HepG2 (cell line): ENCODE measurements at regions not wholly inside any gene's neighbourhood (a gene's known extent, or its start where the extent isn't known, plus 50 kb on each side); places are given as distances from the start of the nearest gene placed in this dataset.

Experiments used
- ATAC-seq: fragments of 200-7000 bp; cut with Tn5 transposase; 3 replicates; pipeline ENCODE4 v1.9.1; 2020; ENCODE audit warnings: mild to moderate bottlenecking, moderate library complexity
- BruUV-seq: library from RNA; stranded (reverse); fragments of 400-500 nt; replicated peaks from 2 replicates; lab custom pipeline; 2021; lab: Mats Ljungman, UMichigan
- CTCF ChIA-PET: fragments of 300-600 bp; formaldehyde crosslinking; extraction: SDS; loops from one replicate; lab custom pipeline; 2021; ENCODE audit warnings: low total read pairs, inconsistent platforms, low intra/inter-chr PET ratio; lab: Yijun Ruan, JAX
- POLR2A ChIA-PET: fragments of 350-600 bp; sonication (Branson Sonifier 250); formaldehyde crosslinking; loops from one replicate; lab custom pipeline; 2020; ENCODE audit warnings: antibody characterized with exemption, inconsistent platforms; lab: Yijun Ruan, JAX
- DNase-seq: peaks from one replicate; pipeline ENCODE4 v3.0.0-alpha.2; 2015; ENCODE audit warnings: low spot score
- FAIRE-seq: peaks from 3 replicates; lab custom pipeline; 2011; peaks lifted over from hg19 to GRCh38; lab: Jason Lieb, UNC
- H2AFZ ChIP-seq: one replicate; pipeline ENCODE4 v1.6.1; 2011; ENCODE audit warnings: low read length, inconsistent platforms
- H3K27ac ChIP-seq: fragments of 300-600 bp; 3 replicates; pipeline ENCODE4 v1.8.0; 2011; ENCODE audit warnings: mixed run types, mild to moderate bottlenecking, mixed read lengths, low read length, inconsistent platforms; ENCODE audit not compliant: insufficient read depth; ENCODE audit errors: extremely low read length
- H3K27me3 ChIP-seq, 2 experiments: fragments of 200-600 bp in 1 of 2; 2 replicates in 1 of 2; 3 replicates in 1 of 2; pipeline versions ENCODE4 v1.6.0 to v1.8.0; 2011; ENCODE audit warnings: low read length in 2 of 2, mild to moderate bottlenecking in 2 of 2, moderate library complexity in 2 of 2, inconsistent platforms in 1 of 2; ENCODE audit not compliant: insufficient read depth in 2 of 2, control insufficient read depth in 1 of 2
- H3K36me3 ChIP-seq, 2 experiments: fragments of 200-600 bp in 1 of 2; replicated peaks in 1 of 2; 2 replicates in 1 of 2; 3 replicates in 1 of 2; pipeline versions ENCODE4 v1.5.1 to v1.8.0; 2011; ENCODE audit warnings: low read length in 2 of 2, inconsistent platforms in 1 of 2; ENCODE audit not compliant: insufficient read depth in 2 of 2, control insufficient read depth in 1 of 2
- H3K4me1 ChIP-seq: 2 replicates; pipeline ENCODE4 v1.5.1; 2012; ENCODE audit warnings: low read length, inconsistent platforms; ENCODE audit not compliant: insufficient read depth
- H3K4me2 ChIP-seq: 2 replicates; pipeline ENCODE4 v1.6.0; 2011; ENCODE audit warnings: low read depth, low read length, inconsistent platforms
- H3K4me3 ChIP-seq, 3 experiments: fragments of 200-600 bp in 1 of 3; sonication (generic), shearing (Covaris generic) in 1 of 3; replicated peaks in 1 of 3; 2 replicates each; pipeline ENCODE4 v1.5.1; 2011 to 2016; ENCODE audit warnings: low read length in 3 of 3, inconsistent platforms in 2 of 3, low read depth in 2 of 3, mild to moderate bottlenecking in 2 of 3, control low read depth in 1 of 3, mixed read lengths in 1 of 3; ENCODE audit not compliant: insufficient read depth in 1 of 3
- H3K79me2 ChIP-seq: one replicate; pipeline ENCODE4 v1.6.1; 2011; ENCODE audit warnings: low read length, inconsistent platforms; ENCODE audit not compliant: insufficient read depth
- H3K9ac ChIP-seq: 2 replicates; pipeline ENCODE4 v1.6.0; 2011; ENCODE audit warnings: mild to moderate bottlenecking, low read depth, low read length, inconsistent platforms; ENCODE audit not compliant: insufficient read depth
- H3K9me3 ChIP-seq: 2 replicates; pipeline ENCODE4 v1.5.1; 2012; ENCODE audit warnings: mild to moderate bottlenecking, low read length
- H4K20me1 ChIP-seq: 2 replicates; pipeline ENCODE4 v1.6.0; 2011; ENCODE audit warnings: inconsistent platforms, mild to moderate bottlenecking, low read length, moderate library complexity; ENCODE audit not compliant: insufficient read depth
- ARID3A ChIP-seq: IDR thresholded peaks from 2 replicates; pipeline ENCODE4 v1.6.1; 2012; ENCODE audit warnings: low read depth, low read length, improper control_type of control experiment
- CTCF ChIP-seq: sonication (generic); formaldehyde crosslinking; IDR thresholded peaks from 2 replicates; pipeline ENCODE4 v1.5.0; 2020; ENCODE audit warnings: mild to moderate bottlenecking, missing genetic modification reagents, moderate library complexity
- FUBP1 ChIP-seq: sonication (generic); formaldehyde crosslinking; IDR thresholded peaks from 2 replicates; pipeline ENCODE4 v1.5.1; 2020; ENCODE audit warnings: missing genetic modification reagents, mild to moderate bottlenecking, borderline replicate concordance
- LRRFIP1 ChIP-seq: sonication (generic); formaldehyde crosslinking; conservative IDR thresholded peaks from 2 replicates; pipeline ENCODE4 v1.4.0; 2020; ENCODE audit warnings: missing genetic modification reagents
- NFE2L1 ChIP-seq: sonication (generic); formaldehyde crosslinking; IDR thresholded peaks from 2 replicates; pipeline ENCODE4 v1.4.0; 2020; ENCODE audit warnings: missing genetic modification reagents, mild to moderate bottlenecking, borderline replicate concordance
- SATB2 ChIP-seq: sonication (generic); formaldehyde crosslinking; IDR thresholded peaks from 2 replicates; pipeline ENCODE4 v1.5.0; 2020; ENCODE audit warnings: missing genetic modification reagents
- THAP7 ChIP-seq: sonication (generic); formaldehyde crosslinking; IDR thresholded peaks from 2 replicates; pipeline ENCODE4 v1.8.1; 2023; ENCODE audit warnings: mild to moderate bottlenecking, missing genetic modification reagents
- TRIM22 ChIP-seq: fragments of 450-650 bp; IDR thresholded peaks from 2 replicates; pipeline ENCODE4 v1.6.1; 2017
- ZNF580 ChIP-seq: IDR thresholded peaks from 2 replicates; pipeline ENCODE4 v1.6.1; 2016; ENCODE audit warnings: low read depth, borderline replicate concordance
- ZNF749 ChIP-seq: sonication (generic); formaldehyde crosslinking; IDR thresholded peaks from 2 replicates; pipeline ENCODE4 v1.8.0; 2022; ENCODE audit warnings: mild to moderate bottlenecking, missing genetic modification reagents, moderate library complexity, borderline replicate concordance
- ZNF773 ChIP-seq: sonication (generic); formaldehyde crosslinking; IDR thresholded peaks from 2 replicates; pipeline ENCODE4 v1.4.0; 2020; ENCODE audit warnings: missing genetic modification reagents, borderline replicate concordance
- WGBS: methylation state at CpG from one replicate; pipeline ENCODE4 v1.1.6; 2017; ENCODE audit warnings: low lambda C conversion rate; 5-methylcytosine and 5-hydroxymethylcytosine counted together
- in situ Hi-C: cut with HindIII; loops from 2 replicates; pipeline ENCODE4 v1.10.0; 2017; ENCODE audit warnings: low pct_unique_long_range_greater_than_20kb; ENCODE audit not compliant: extremely low pct_ligation_motif_present
- intact Hi-C: fragments of 100-400 bp; cut with micrococcal nuclease; formaldehyde crosslinking; loops from one replicate; pipeline ENCODE4 v1.10.0; 2022; ENCODE audit not compliant: unreplicated experiment

GRCh38 chr13:26978081-26978860 lies 193.3 kb downstream of the USP12 start:
- WGBS = 72% methylated on average over 12 of the region's 12 CpGs
- H3K9ac ChIP-seq = no peak overlapping the region
- POLR2A ChIA-PET = no interaction called here
- no peaks in the 10 kb centered on the region for H3K27me3 ChIP-seq
- no peak for ATAC-seq
- H3K4me3 ChIP-seq = no peak overlapping the region
- H3K27ac ChIP-seq = no peak overlapping the region
- H3K4me1 ChIP-seq = peaks cover 89% of the 10 kb centered on the region
- no peak overlapping the region for H2AFZ ChIP-seq
- H3K9me3 ChIP-seq = no peaks in the 10 kb centered on the region
- TF ChIP-seq ARID3A (no peak), NFE2L1 (no peak), FUBP1 (no peak), ZNF580 (no peak), TRIM22 (no peak), CTCF (CRISPR knock-in tag) (no peak), ZNF749 (CRISPR knock-in tag) (no peak), ZNF773 (CRISPR knock-in tag) (no peak), THAP7 (CRISPR knock-in tag) (no peak), SATB2 (CRISPR knock-in tag) (no peak), LRRFIP1 (CRISPR knock-in tag) (no peak)
- TF ChIP-seq, all 625 proteins: peak for 0
- intact Hi-C loops = no loop called here
- Histone ChIP-seq H3K36me3 (no peaks in the 10 kb centered on the region), H4K20me1 (no peaks in the 10 kb centered on the region), H3K79me2 (no peaks in the 10 kb centered on the region), H3K4me2 (no peak overlapping the region)
- no TSS peak for BruUV-seq
- DNase-seq = no peak
- CTCF ChIA-PET = no interaction called here
- FAIRE-seq = no peak
- in situ Hi-C loops = no loop called here
